Transverse colon (tissue), 4 donors: ENCODE measurements at regions not wholly inside any gene's neighbourhood (a gene's known extent, or its start where the extent isn't known, plus 50 kb on each side); places are given as distances from the start of the nearest gene placed in this dataset.

Experiments used
- DNase-seq: peaks from one replicate; pipeline ENCODE4 v3.0.0-alpha.2; 2019
- H3K27ac ChIP-seq, 4 donors: fragments of 200-600 bp; sonication (generic); 2 replicates each; pipeline ENCODE4 v1.5.1; 2016 to 2018; ENCODE audit warnings: inconsistent platforms in 4 of 4
- H3K27me3 ChIP-seq: fragments of 200-600 bp; sonication (generic); 2 replicates; pipeline ENCODE4 v1.5.1; 2017; ENCODE audit warnings: inconsistent platforms
- H3K36me3 ChIP-seq, 4 donors: fragments of 200-600 bp; sonication (generic); 2 replicates each; pipeline ENCODE4 v1.5.1; 2017 to 2019; ENCODE audit warnings: inconsistent platforms in 4 of 4
- H3K4me1 ChIP-seq, 4 donors: fragments of 200-600 bp; sonication (generic); 2 replicates each; pipeline ENCODE4 v1.5.1; 2017 to 2020; ENCODE audit warnings: inconsistent platforms in 4 of 4
- H3K4me3 ChIP-seq, 4 donors: fragments of 200-600 bp; sonication (generic); 1 replicate in 1 of 4; 2 replicates in 3 of 4; pipeline versions ENCODE4 v1.5.1 to v1.6.1; 2017 to 2019; ENCODE audit warnings: inconsistent platforms in 4 of 4
- H3K9me3 ChIP-seq, 2 donors: fragments of 200-600 bp; sonication (generic); 2 replicates each; pipeline ENCODE4 v1.5.1; 2017 to 2019; ENCODE audit warnings: inconsistent platforms in 2 of 2
- EP300 ChIP-seq: sonication (generic); formaldehyde crosslinking; IDR thresholded peaks from one replicate; pipeline ENCODE4 v1.6.1; 2017; ENCODE audit warnings: antibody characterized with exemption, low read depth
- POLR2A ChIP-seq: fragments of 450-650 bp; IDR thresholded peaks from one replicate; pipeline ENCODE4 v1.6.1; 2016; ENCODE audit warnings: antibody characterized with exemption, mild to moderate bottlenecking, moderate library complexity
- POLR2AphosphoS5 ChIP-seq, 3 donors: sonication (generic); formaldehyde crosslinking; IDR thresholded peaks; one replicate each; pipeline ENCODE4 v1.6.1; 2016; ENCODE audit warnings: antibody characterized with exemption in 3 of 3
- WGBS, 2 donors: methylation state at CpG; one replicate each; pipeline ENCODE4 v1.1.5; 2018; ENCODE audit warnings: low coverage in 1 of 2; 5-methylcytosine and 5-hydroxymethylcytosine counted together
- in situ Hi-C, 4 donors: fragments of 200-750 bp; cut with MboI; loops; one replicate each; pipeline versions ENCODE4 v1.15.0 to v1.15.1; 2017; ENCODE audit warnings: low sequenced_read_pairs in 3 of 4, low pct_ligation_motif_present in 1 of 4, low pct_unique_long_range_greater_than_20kb in 1 of 4
- intact Hi-C: fragments of 100-400 bp; cut with DNase I; formaldehyde crosslinking; loops from one replicate; pipeline ENCODE4 v1.15.1; 2023; ENCODE audit warnings: low total_unique reads
- TF ChIP-seq, protein P1 (sequence below), 5 experiments: fragments of 200-600 bp in 3 of 5; fragments of 450-650 bp in 2 of 5; sonication (generic) in 3 of 5; IDR thresholded peaks; 1 replicate in 2 of 5; 2 replicates in 3 of 5; pipeline ENCODE4 v1.5.1; 2016 to 2017; ENCODE audit warnings: antibody characterized with exemption in 5 of 5, inconsistent platforms in 3 of 5, mild to moderate bottlenecking in 2 of 5, moderate library complexity in 1 of 5

DNA sequence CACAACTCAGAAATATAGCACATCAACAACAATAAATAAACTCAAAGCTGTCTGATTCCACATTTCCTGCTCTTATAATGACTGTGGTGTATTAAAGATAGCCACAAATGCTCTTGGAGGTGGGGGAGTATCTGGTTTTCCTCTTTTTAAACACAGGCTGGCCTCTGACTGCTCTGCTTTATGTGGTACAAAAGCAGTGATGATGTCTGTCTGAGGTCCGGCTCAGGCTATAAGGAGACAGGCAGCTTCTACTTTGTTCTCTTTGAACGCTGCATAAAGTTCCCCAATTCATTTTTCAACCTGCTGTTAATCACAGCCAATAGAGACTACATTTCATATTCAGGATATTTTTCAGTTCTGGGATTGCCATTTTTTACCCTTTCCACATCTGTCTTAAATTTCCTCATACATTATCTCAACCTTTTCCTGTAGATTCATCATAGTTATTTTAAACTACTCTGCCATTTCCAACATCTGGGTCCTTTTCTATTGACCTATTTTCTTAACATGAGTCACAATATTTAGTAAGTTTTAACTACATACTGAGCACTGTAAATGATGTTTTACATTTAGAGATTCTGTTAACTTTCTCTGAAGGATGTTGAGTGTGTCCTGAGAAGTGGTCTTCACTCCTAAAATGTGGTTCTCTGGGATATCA, 64.9 kb downstream of the CRPPA start:
- H3K27ac ChIP-seq: no peak overlapping the region
- no peak overlapping the region for H3K4me3 ChIP-seq
- intact Hi-C loops (no loop called here), in situ Hi-C loops (no loop called here)
- no peaks in the 10 kb centered on the region for H3K36me3 ChIP-seq
- no peaks in the 10 kb centered on the region for H3K9me3 ChIP-seq
- TF ChIP-seq POLR2AphosphoS5 (IDR thresholded peaks at IDR 0.05) (no peak), POLR2A (no peak), EP300 (no peak)
- TF ChIP-seq, protein P1, sequence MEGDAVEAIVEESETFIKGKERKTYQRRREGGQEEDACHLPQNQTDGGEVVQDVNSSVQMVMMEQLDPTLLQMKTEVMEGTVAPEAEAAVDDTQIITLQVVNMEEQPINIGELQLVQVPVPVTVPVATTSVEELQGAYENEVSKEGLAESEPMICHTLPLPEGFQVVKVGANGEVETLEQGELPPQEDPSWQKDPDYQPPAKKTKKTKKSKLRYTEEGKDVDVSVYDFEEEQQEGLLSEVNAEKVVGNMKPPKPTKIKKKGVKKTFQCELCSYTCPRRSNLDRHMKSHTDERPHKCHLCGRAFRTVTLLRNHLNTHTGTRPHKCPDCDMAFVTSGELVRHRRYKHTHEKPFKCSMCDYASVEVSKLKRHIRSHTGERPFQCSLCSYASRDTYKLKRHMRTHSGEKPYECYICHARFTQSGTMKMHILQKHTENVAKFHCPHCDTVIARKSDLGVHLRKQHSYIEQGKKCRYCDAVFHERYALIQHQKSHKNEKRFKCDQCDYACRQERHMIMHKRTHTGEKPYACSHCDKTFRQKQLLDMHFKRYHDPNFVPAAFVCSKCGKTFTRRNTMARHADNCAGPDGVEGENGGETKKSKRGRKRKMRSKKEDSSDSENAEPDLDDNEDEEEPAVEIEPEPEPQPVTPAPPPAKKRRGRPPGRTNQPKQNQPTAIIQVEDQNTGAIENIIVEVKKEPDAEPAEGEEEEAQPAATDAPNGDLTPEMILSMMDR (IDR thresholded peaks at IDR 0.05): no peak
- H3K27me3 ChIP-seq: no peaks in the 10 kb centered on the region
- no peak for DNase-seq
- H3K4me1 ChIP-seq: peaks cover 0 to 14% (median 2%) of the 10 kb centered on the region in 4 donors
- WGBS, 2 donors: 48 to 51% methylated on average over 2 of the region's 2 CpGs

DNA sequence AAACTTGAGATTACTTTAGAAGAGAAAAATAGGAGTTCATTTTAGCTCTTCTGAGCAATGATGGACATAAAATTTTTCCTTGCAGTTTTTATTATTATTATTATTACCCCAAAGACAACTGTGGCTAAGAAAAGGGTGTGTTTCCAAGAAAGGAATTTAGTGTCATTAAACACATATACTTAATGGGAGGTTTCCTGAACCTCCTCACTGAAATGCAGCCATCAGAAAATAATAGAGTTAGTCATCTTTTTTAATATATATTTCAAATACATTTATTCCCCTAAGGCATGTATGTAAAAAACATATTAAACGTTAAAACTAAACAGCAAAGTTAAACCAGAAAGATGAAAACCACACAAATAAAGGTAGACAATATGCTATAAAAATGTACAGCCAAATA, 66.8 kb downstream of the CRPPA start:
- Histone ChIP-seq H3K9me3 (peaks cover 4 to 5% of the 10 kb centered on the region in 2 donors), H3K4me3 (no peak overlapping the region), H3K27me3 (no peaks in the 10 kb centered on the region), H3K4me1 (peaks cover 0 to 14% (median 2%) of the 10 kb centered on the region in 4 donors), H3K27ac (no peak overlapping the region), H3K36me3 (no peaks in the 10 kb centered on the region)
- TF ChIP-seq, protein P1 (IDR thresholded peaks at IDR 0.05): no peak
- no peak for TF ChIP-seq POLR2A
- TF ChIP-seq POLR2AphosphoS5 (IDR thresholded peaks at IDR 0.05): no peak
- no peak for TF ChIP-seq EP300
- DNase-seq: no peak
- intact Hi-C loops: no loop called here
- WGBS, 2 donors: 37 to 77% methylated on average over 1 of the region's 1 CpG
- in situ Hi-C loops: no loop called here

DNA sequence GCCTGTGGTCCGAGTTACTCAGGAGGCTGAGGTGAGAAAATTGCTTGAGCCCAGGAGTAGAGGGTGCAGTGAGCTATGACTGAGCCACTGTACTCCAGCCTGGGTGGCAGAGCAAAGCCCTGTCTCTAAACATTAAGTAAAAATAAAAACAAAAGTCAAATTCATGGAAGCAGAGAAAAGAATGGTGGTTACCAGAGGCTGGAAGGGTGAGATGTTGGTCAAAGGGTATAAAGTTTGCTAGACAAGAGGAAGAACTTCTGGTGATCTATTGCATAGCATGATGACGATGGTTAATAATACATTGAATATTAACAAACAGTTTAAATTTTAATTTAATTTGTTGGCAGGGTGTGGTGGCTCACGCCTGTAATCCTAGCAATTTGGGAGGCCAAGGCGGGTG, 68.1 kb downstream of the CRPPA start:
- no peak for DNase-seq
- TF ChIP-seq, protein P1 (IDR thresholded peaks at IDR 0.05): no peak
- TF ChIP-seq POLR2A (no peak), POLR2AphosphoS5 (IDR thresholded peaks at IDR 0.05) (no peak), EP300 (no peak)
- WGBS, 2 donors: 72 to 100% methylated on average over 1 to 4 of the region's 4 CpGs
- H3K36me3 ChIP-seq: no peaks in the 10 kb centered on the region
- H3K27ac ChIP-seq: no peak overlapping the region
- H3K4me1 ChIP-seq: peaks cover 0 to 14% (median 2%) of the 10 kb centered on the region in 4 donors
- H3K4me3 ChIP-seq: no peak overlapping the region
- intact Hi-C loops (no loop called here), in situ Hi-C loops (no loop called here)
- no peaks in the 10 kb centered on the region for H3K27me3 ChIP-seq
- H3K9me3 ChIP-seq: peaks cover 8% of the 10 kb centered on the region in 2 donors

DNA sequence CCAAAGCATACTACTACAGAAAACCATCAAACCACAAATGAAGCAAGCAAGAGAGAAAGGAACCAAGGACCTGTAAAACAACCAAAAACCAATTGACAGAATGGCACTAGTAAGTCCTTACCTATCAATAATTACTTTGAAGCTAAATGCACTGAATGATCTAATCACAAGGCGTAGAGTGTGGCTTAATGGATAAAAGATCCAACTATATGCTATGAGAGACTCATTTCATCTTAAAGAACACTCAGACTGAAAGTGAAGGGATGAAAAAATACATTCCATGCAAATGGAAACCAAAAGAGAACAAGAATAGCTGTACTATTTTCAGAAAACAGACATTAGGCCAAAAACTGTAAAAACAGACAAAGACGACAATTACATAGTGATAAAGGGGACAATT, 70.7 kb downstream of the CRPPA start:
- no peaks in the 10 kb centered on the region for H3K27me3 ChIP-seq
- intact Hi-C loops: no loop called here
- H3K27ac ChIP-seq: no peak overlapping the region
- H3K36me3 ChIP-seq: no peaks in the 10 kb centered on the region
- H3K4me1 ChIP-seq: peaks cover 0 to 18% (median 5%) of the 10 kb centered on the region in 4 donors
- TF ChIP-seq EP300 (no peak), POLR2AphosphoS5 (IDR thresholded peaks at IDR 0.05) (no peak), POLR2A (no peak)
- TF ChIP-seq, protein P1 (IDR thresholded peaks at IDR 0.05): no peak
- peaks cover 8% of the 10 kb centered on the region in 2 donors for H3K9me3 ChIP-seq
- 70 to 81% methylated on average over 2 of the region's 2 CpGs for WGBS, 2 donors
- no peak for DNase-seq
- in situ Hi-C loops: no loop called here
- no peak overlapping the region for H3K4me3 ChIP-seq
